H9 (cell line): ENCODE measurements at regions not wholly inside any gene's neighbourhood (a gene's known extent, or its start where the extent isn't known, plus 50 kb on each side); places are given as distances from the start of the nearest gene placed in this dataset.

Source experiments
- DNase-seq: peaks from one replicate; pipeline ENCODE4 v3.0.0-alpha.2; 2017
- H2AFZ ChIP-seq: one replicate; pipeline ENCODE4 v1.6.1; 2013; ENCODE audit warnings: mild to moderate bottlenecking, low read length, control low read depth, moderate library complexity
- H2AK5ac ChIP-seq: 2 replicates; pipeline ENCODE4 v1.6.1; 2013; ENCODE audit warnings: low read length, control low read depth, mixed read lengths; ENCODE audit not compliant: insufficient read length
- H2BK120ac ChIP-seq: one replicate; pipeline ENCODE4 v1.6.1; 2013; ENCODE audit warnings: low read depth, mild to moderate bottlenecking, low read length, control low read depth, inconsistent platforms; ENCODE audit not compliant: poor library complexity, severe bottlenecking
- H2BK12ac ChIP-seq: 2 replicates; pipeline ENCODE4 v1.6.1; 2013; ENCODE audit warnings: low read length, control low read depth, mixed read lengths, low read depth; ENCODE audit not compliant: insufficient read length
- H2BK15ac ChIP-seq: 2 replicates; pipeline ENCODE4 v1.6.1; 2013; ENCODE audit warnings: low read depth, low read length, control low read depth
- H2BK20ac ChIP-seq: one replicate; pipeline ENCODE4 v1.6.1; 2013; ENCODE audit warnings: low read depth, mild to moderate bottlenecking, low read length, control low read depth, inconsistent platforms; ENCODE audit not compliant: poor library complexity, severe bottlenecking
- H2BK5ac ChIP-seq: 2 replicates; pipeline ENCODE4 v1.6.1; 2013; ENCODE audit warnings: low read length, control low read depth, mixed read lengths; ENCODE audit not compliant: insufficient read length
- H3K14ac ChIP-seq: 2 replicates; pipeline ENCODE4 v1.6.1; 2013; ENCODE audit warnings: low read length, control low read depth; ENCODE audit not compliant: insufficient read depth
- H3K18ac ChIP-seq: 2 replicates; pipeline ENCODE4 v1.6.1; 2013; ENCODE audit warnings: low read depth, mild to moderate bottlenecking, mixed read lengths, low read length, control low read depth; ENCODE audit not compliant: insufficient read length
- H3K23ac ChIP-seq: 2 replicates; pipeline ENCODE4 v1.6.1; 2013; ENCODE audit warnings: low read length, control low read depth, mixed read lengths, low read depth; ENCODE audit not compliant: insufficient read length
- H3K23me2 ChIP-seq: 2 replicates; pipeline ENCODE4 v1.6.1; 2013; ENCODE audit warnings: low read depth, mild to moderate bottlenecking, mixed read lengths, low read length, control low read depth; ENCODE audit not compliant: insufficient read length, poor library complexity, severe bottlenecking
- H3K27ac ChIP-seq: 2 replicates; pipeline ENCODE4 v1.5.1; 2013; ENCODE audit warnings: low read length, control low read depth, mixed read lengths, low read depth; ENCODE audit not compliant: insufficient read length
- H3K27me3 ChIP-seq: 2 replicates; pipeline ENCODE4 v1.6.1; 2013; ENCODE audit warnings: low read length, control low read depth, inconsistent platforms; ENCODE audit not compliant: insufficient read depth
- H3K4ac ChIP-seq: 2 replicates; pipeline ENCODE4 v1.6.1; 2013; ENCODE audit warnings: low read depth, mild to moderate bottlenecking, control low read depth, inconsistent platforms, low read length, moderate library complexity
- H3K4me1 ChIP-seq: 2 replicates; pipeline ENCODE4 v1.6.1; 2013; ENCODE audit warnings: low read length, control low read depth, inconsistent platforms; ENCODE audit not compliant: insufficient read depth
- H3K4me2 ChIP-seq: 2 replicates; pipeline ENCODE4 v1.6.1; 2013; ENCODE audit warnings: low read length, control low read depth, mixed read lengths; ENCODE audit not compliant: insufficient read length, insufficient read depth
- H3K56ac ChIP-seq: 2 replicates; pipeline ENCODE4 v1.6.1; 2013; ENCODE audit warnings: low read depth, mild to moderate bottlenecking, mixed read lengths, low read length, control low read depth; ENCODE audit not compliant: insufficient read length
- H3K79me1 ChIP-seq: 2 replicates; pipeline ENCODE4 v1.6.1; 2013; ENCODE audit warnings: low read depth, mild to moderate bottlenecking, moderate library complexity, low read length, control low read depth, inconsistent platforms; ENCODE audit not compliant: insufficient read depth, poor library complexity, severe bottlenecking
- H3K79me2 ChIP-seq: 2 replicates; pipeline ENCODE4 v1.6.1; 2013; ENCODE audit warnings: low read length, control low read depth, inconsistent platforms; ENCODE audit not compliant: insufficient read depth
- H3K9ac ChIP-seq: 2 replicates; pipeline ENCODE4 v1.6.1; 2013; ENCODE audit warnings: low read length, control low read depth, mixed read lengths; ENCODE audit not compliant: insufficient read length; ENCODE audit errors: extremely low read depth
- H3K9me3 ChIP-seq: one replicate; pipeline ENCODE4 v1.6.1; 2013; ENCODE audit warnings: low read depth, low read length, inconsistent platforms; ENCODE audit not compliant: control insufficient read depth
- H3T11ph ChIP-seq: one replicate; pipeline ENCODE4 v1.6.1; 2013; ENCODE audit warnings: mild to moderate bottlenecking, low read length, control low read depth, inconsistent platforms
- H4K20me1 ChIP-seq: one replicate; pipeline ENCODE4 v1.6.1; 2013; ENCODE audit not compliant: control insufficient read depth, insufficient read length, insufficient read depth
- H4K5ac ChIP-seq: 2 replicates; pipeline ENCODE4 v1.6.1; 2013; ENCODE audit warnings: low read depth, mild to moderate bottlenecking, mixed read lengths, low read length, control low read depth; ENCODE audit not compliant: insufficient read length
- H4K8ac ChIP-seq: replicated peaks from 2 replicates; pipeline ENCODE4 v1.6.1; 2013; ENCODE audit warnings: low read length, control low read depth, mixed read lengths, low read depth; ENCODE audit not compliant: insufficient read length
- H4K91ac ChIP-seq: 2 replicates; pipeline ENCODE4 v1.6.1; 2013; ENCODE audit warnings: low read depth, mild to moderate bottlenecking, moderate library complexity, mixed read lengths, low read length, control low read depth; ENCODE audit not compliant: insufficient read length
- H3K27ac Mint-ChIP-seq, 3 experiments: 2 replicates in 2 of 3; 3 replicates in 1 of 3; pipeline ENCODE4 v1.8.0; 2020 to 2021; ENCODE audit warnings: mixed read lengths in 3 of 3, mild to moderate bottlenecking in 1 of 3, moderate library complexity in 1 of 3
- H3K27me3 Mint-ChIP-seq: 2 replicates; pipeline ENCODE4 v1.8.0; 2021; ENCODE audit warnings: low read depth, mild to moderate bottlenecking, moderate library complexity, mixed read lengths
- H3K36me3 Mint-ChIP-seq, 3 experiments: 2 replicates in 2 of 3; 3 replicates in 1 of 3; pipeline ENCODE4 v1.8.0; 2020 to 2021; ENCODE audit warnings: low read depth in 3 of 3, mixed read lengths in 3 of 3; ENCODE audit not compliant: insufficient read depth in 1 of 3
- H3K4me1 Mint-ChIP-seq, 2 experiments: 2 replicates each; pipeline ENCODE4 v1.8.0; 2020; ENCODE audit warnings: mixed read lengths in 2 of 2
- H3K4me3 Mint-ChIP-seq, 2 experiments: 2 replicates in 1 of 2; 3 replicates in 1 of 2; pipeline ENCODE4 v1.8.0; 2020 to 2021; ENCODE audit warnings: mild to moderate bottlenecking in 2 of 2, mixed read lengths in 2 of 2, moderate library complexity in 1 of 2
- H3K9me3 Mint-ChIP-seq, 2 experiments: 2 replicates in 1 of 2; 3 replicates in 1 of 2; pipeline ENCODE4 v1.8.0; 2020; ENCODE audit warnings: mild to moderate bottlenecking in 2 of 2, mixed read lengths in 2 of 2, moderate library complexity in 1 of 2
- CTCF ChIP-seq: fragments of 200-600 bp; sonication (generic); conservative IDR thresholded peaks from 3 replicates; pipeline ENCODE4 v1.8.0; 2021; ENCODE audit warnings: antibody characterized with exemption, mild to moderate bottlenecking
- WGBS: extraction: QIAGEN DNeasy Blood & Tissue Kit; methylation state at CpG from one replicate; pipeline ENCODE4 v1.1.7; 2013; ENCODE audit warnings: missing lambda C conversion rate, low lambda C conversion rate, mixed read lengths; ENCODE audit not compliant: insufficient read length; ENCODE audit errors: extremely low coverage; 5-methylcytosine and 5-hydroxymethylcytosine counted together

GRCh38 chr22:48353116-48353947 lies 1474.3 kb downstream of the BRD1 start:
- no peak overlapping the region for H2AFZ ChIP-seq
- no peak overlapping the region for H2BK20ac ChIP-seq
- no peak overlapping the region for H3K18ac ChIP-seq
- no peak overlapping the region for H3K4me2 ChIP-seq
- no peak overlapping the region for H2AK5ac ChIP-seq
- H4K8ac ChIP-seq: no peak overlapping the region
- no CpG with 5 or more reads among the region's 14 CpGs for WGBS
- H3K9me3 ChIP-seq: no peaks in the 10 kb centered on the region
- Mint-ChIP-seq H3K27ac (peak overlapping the region in 2 of 3 experiments; percentile 45 to 60; a peak in 3 of 7 replicates), H3K9me3 (no peaks in the 10 kb centered on the region), H3K36me3 (no peaks in the 10 kb centered on the region; a peak in 1 of 7 replicates), H3K4me1 (peaks cover 21 to 25% of the 10 kb centered on the region in 2 experiments), H3K27me3 (peaks cover 11% of the 10 kb centered on the region), H3K4me3 (no peak overlapping the region)
- H2BK120ac ChIP-seq: no peak overlapping the region
- no peaks in the 10 kb centered on the region for H3K27me3 ChIP-seq
- H3K79me1 ChIP-seq: no peaks in the 10 kb centered on the region
- H3K9ac ChIP-seq: no peak overlapping the region
- H3K27ac ChIP-seq: no peak overlapping the region
- no peak overlapping the region for H2BK12ac ChIP-seq
- H3K4me1 ChIP-seq: no peaks in the 10 kb centered on the region; the same call in 1 of the 2 replicates
- TF ChIP-seq CTCF: no peak
- no peak overlapping the region for H3K23ac ChIP-seq
- no peak overlapping the region for H3K4ac ChIP-seq
- no peaks in the 10 kb centered on the region for H4K20me1 ChIP-seq
- H3K14ac ChIP-seq: no peak overlapping the region; the same call in 1 of the 2 replicates
- H2BK5ac ChIP-seq: no peak overlapping the region
- no peaks in the 10 kb centered on the region for H3K79me2 ChIP-seq
- H2BK15ac ChIP-seq: no peak overlapping the region
- DNase-seq: no peak
- no peak overlapping the region for H4K5ac ChIP-seq
- H4K91ac ChIP-seq: no peak overlapping the region
- no peak overlapping the region for H3T11ph ChIP-seq
- no peaks in the 10 kb centered on the region for H3K23me2 ChIP-seq
- H3K56ac ChIP-seq: no peak overlapping the region
